G401 (cell line): ENCODE measurements at regions not wholly inside any gene's neighbourhood (a gene's known extent, or its start where the extent isn't known, plus 50 kb on each side); places are given as distances from the start of the nearest gene placed in this dataset.
"Not testable (repeated sequence)": the region's sequence is repeated elsewhere in the genome, so short reads cannot be mapped to it uniquely, and the experiment has no call there.

Source experiments
- DNase-seq: peaks from one replicate; pipeline ENCODE4 v3.0.0-alpha.2; 2015; ENCODE audit warnings: low spot score
- in situ Hi-C: cut with HindIII; loops from 2 replicates; pipeline ENCODE4 v1.10.0; 2016; ENCODE audit warnings: low sequenced_read_pairs, mixed read lengths

DNA sequence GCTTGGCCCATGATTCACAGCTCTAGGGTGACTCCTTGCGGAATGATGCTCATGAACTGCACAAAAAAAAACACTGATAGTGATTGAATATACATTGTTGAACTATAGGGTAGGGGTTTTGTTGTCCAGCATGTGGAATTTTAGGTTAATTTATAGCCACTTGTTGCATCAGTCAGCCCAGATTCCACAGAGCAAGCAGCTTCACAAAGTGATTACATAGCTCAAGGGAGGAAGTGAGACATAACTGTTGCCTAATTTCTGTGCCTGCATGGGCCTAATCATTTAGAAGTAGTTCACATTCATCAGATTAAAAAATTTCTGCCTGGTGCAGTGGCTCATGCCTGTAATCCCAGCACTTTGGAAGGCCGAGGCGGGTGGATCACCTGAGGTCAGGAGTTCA is 142.2 kb upstream of the ZNF722 start:
- DNase-seq, in situ Hi-C loops: not testable (repeated sequence)

DNA sequence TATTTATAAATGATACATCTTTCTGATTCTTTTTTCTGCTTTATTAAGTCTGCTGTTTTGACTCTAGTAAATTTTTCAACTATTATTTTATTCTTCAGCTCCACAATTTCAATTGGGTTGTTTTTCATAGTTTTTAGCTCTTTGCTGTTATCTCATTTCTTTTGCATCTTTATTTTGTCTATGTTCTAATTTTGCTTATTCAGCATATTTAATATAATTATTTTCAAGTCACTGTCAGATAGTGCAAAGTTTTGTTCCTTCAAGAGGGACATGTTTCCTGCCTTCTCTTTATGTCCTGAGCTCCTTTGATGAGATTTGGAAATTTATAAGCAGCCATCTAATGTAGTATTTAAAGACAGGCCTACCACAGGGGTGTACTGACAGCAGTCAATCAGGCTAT is 131.5 kb upstream of the ZNF722 start:
- DNase-seq, result no peak
- in situ Hi-C loops, result no loop called here

DNA sequence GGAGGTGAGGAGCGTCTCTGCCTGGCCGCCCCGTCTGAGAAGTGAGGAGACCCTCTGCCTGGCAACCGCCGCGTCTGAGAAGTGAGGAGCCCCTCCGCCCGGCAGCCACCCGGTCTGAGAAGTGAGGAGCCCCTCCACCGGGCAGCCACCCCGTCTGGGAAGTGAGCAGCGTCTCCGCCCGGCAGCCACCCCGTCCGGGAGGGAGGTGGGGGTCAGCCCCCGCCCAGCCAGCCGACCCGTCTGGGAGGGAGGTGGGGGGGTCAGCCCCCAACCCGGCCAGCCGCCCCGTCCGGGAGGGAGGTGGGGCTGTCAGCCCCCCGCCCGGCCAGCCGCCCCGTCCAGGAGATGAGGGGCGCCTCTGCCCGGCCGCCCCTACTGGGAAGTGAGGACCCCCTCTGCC is 124.4 kb upstream of the ZNF722 start:
- DNase-seq, in situ Hi-C loops: not testable (repeated sequence)

DNA sequence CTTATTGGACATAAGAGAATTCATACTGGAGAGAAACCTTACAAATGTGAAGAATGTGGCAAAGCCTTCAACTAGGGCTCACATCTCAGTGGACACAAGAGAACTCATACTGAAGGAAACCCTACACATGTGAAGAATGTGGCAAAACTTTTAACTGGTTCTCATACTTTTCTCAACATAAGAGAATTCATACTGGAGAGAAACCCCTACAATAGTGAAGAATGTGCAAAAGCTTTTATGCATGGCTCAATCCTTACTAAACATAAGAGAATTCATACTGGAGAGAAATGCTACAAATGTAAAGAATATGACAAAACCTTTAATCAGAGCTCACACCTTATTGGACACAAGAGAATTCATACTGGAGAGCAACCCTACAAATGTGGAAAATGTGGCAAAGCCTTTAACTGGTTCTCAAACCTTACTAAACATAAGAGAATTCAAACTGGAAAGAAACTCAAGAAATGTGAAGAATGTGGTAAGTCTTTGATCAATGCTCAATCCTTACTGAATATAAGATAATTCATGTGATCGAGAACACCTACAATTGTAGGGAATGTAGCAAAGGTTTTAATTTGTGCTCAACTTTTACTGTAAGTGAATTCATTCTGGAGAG is 121.8 kb upstream of the ZNF722 start:
- in situ Hi-C loops, result no loop called here
- no peak for DNase-seq

DNA sequence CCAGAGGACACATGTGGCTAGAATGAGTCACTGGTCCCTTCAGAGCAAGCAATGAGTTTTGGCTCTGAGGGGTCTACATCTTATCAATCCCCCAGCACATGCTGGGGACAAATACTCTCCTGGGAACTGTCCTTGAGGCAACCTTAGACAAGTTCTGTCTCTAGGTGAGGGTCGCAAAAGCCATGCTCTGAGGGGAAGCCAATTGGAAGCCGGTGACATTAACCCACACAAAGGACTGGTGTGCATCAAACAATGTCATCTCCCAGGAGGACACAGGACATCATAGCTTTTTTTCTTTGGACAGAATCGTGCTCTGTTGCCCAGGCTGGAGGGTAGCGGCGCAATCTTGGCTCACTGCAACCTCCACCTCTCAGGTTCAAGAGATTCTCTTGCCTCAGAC is 111.6 kb upstream of the ZNF722 start:
- in situ Hi-C loops, result no loop called here

DNA sequence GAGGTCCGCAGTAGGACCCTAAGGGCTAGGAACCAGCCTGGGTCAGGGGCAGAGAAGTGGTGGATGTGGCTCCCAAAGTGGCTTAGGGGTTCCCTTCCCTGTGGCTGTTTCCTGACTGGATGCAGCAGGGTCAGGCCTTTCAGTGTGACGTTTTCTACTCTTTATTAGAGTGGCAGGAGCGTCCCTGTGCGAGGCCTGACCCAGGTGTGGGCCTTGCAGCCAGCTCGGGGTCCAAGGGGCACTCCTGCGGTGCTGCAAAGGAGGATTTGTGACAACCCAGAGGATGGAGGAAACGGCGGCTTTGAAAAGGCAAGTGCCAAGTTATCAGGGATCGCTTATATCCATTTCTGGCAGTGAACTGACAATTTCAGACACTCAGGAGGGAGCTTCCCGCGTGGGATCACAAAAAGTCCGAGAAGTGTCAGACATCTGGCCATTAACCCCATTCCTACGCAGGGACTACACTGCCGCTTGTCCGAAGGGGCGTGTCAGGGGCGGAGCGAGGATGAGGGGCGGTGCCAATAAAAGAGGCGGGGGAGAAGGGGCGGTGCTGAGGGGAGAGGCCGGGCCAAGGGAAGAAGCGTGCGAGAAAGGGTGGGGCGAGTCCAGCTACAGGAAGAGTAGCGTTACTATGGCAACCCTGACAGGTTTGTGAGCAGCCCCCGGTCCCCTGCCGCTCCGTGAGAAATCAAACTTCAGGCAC is 98.8 kb upstream of the ZNF722 start:
- in situ Hi-C loops, result no loop called here
- peak; percentile 89 for DNase-seq

More for the DNA sequence above, 111.6 kb upstream of the ZNF722 start:
- no peak for DNase-seq

DNA sequence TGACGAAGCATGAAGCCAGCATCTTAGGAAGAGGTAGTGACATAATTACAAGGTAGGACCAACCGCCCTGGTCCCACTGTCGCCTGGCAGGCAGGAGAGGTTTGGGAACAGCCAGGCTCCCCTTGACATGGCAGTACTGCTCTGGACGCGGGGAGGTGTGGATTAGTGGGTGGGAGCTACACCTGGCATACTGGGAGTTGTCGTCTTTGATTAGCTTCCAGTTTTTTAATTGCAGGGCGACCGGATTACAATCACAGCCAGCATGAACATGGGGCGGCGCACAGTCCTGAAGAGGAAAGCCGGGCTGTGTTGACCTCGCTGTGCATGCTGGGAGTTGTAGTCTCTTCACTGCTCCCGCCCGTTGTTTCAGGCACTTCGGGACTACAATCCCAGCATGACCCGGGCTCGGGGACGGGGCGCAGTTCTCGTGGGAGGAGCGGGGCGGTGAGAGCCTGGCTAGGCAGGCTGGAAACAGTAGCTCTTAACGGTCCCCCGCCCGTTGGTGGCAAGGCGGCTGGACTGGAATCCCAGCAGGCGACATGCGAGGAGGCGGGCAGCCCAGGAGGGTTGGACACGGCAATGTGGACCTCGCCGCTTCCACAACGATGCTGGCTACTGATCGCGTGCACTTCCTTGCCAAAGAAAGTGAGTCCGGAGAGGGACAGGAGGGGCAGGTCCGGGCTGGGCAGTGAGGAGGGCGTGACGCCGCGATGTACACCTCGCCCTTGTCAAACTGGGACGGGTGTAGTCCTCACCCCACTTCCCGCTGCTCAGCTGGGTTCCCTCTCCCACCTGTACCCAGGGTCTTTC is 98.0 kb upstream of the ZNF722 start:
- DNase-seq, result peak; percentile 96

DNA sequence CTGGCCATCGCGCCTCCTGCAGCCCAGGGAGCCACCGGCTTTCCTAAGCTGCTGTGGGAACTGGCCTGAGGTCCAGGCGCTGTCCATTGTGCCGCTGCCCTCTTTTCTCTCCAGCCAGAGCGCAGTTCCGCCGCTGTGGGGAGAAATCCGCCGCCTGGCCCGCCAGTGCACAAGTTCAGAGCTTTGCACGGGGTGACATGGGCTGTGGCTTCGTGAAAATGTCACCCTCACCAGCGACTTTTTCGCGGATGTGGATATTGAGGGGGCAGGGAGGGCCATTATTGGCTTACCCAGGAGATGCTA is 97.5 kb upstream of the ZNF722 start:
- DNase-seq, in situ Hi-C loops: not testable (repeated sequence)

More for the DNA sequence above, 98.0 kb upstream of the ZNF722 start:
- in situ Hi-C loops, result no loop called here

DNA sequence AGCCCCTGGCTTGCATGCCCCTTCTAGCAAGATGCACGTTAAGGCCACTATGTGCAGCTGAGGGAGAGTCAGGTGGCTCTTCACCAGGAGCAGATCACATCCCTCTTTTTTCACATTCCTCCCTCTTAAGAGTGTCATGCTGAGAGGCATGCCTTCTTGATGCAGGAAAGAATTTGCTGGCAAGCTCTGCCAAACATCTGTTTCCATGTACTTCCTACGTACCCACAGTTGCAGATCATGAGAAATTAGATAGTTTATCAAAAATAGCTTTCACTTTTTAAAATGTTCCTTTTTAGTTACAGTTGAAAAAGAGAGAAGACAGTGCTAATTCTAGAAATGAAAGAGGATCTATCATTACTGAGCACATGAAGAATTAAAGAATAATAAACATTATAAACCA is 79.7 kb upstream of the ZNF722 start:
- in situ Hi-C loops, result no loop called here
- DNase-seq, result no peak

DNA sequence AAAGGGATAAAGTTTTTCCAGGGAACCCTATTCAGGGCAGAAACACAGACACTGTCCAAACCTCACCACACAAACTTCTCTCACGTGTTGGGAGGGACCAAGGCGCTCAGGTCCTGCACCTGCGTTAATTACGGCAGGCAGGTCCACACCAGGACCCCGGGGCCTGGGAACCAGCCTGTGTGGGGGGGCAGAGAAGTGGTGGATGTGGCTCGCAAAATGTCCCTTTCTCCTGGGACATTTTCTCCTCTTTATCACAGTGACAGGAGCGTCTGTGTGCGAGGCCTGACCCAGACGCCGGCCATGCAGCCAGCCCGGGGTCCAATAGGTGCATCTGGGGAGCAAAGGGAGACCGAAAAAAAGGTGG is 73.4 kb upstream of the ZNF722 start:
- in situ Hi-C loops, result no loop called here
- no peak for DNase-seq

DNA sequence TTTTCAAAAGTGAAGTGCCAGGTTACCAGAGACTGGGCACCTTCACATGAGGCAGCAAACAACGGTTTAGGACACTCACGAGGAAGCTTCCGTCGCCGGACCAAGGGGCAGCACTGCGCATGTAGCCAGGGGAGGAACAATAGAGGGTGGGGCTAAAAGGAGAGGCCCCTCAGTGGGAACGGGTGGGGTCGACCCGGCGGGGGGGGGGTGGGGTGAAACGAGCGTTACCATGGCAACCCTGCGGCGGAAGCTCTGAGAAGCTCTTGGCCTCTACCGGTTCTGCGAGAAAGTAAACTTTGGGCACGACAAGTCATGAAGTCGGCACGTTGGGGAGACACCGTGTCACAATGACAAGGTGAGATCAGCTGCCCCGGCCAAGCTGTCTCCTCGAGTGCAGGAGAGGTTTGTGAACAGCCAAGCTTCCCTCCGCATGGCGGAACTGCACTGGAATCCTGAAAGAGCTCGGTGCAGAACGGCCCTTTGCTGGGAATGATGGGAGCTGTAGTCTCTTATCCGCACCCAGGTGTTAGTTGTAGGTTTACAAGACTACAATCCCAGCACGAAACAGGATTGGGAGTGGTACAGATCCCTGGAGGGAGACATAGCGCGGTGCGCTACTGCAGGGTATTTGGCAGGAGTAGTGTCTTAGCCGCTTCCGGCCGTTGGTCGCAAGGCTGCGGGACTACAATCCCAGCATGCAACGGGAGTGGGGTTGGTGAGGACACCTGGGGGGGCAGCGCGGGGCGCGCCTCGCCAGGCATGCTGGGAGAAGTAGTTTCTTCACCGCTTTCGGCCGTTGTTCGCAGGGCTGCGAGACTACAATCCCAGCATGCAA is 72.8 kb upstream of the ZNF722 start:
- DNase-seq, result peak; percentile 94
- in situ Hi-C loops, result no loop called here

DNA sequence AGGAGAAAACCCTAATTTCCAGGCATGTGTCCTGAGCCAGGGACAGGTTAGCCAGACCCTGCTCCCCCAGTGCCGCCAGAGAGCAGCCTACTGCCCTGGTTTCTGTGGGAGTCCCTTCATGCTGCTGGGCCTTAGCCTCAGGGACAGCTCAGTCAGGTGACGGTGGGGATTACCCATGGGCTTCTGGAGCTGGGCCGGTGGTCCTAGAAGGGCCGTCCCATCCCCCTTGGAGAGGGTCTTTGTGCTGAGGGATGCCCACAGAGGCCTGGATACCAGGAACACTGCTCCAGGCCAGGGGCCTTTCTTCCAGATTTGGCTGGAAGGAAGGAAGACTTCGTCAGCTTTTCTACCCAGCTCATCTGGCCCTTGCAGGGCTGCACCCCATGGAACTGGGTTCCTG is 71.4 kb upstream of the ZNF722 start:
- in situ Hi-C loops, result no loop called here
- DNase-seq, result no peak

DNA sequence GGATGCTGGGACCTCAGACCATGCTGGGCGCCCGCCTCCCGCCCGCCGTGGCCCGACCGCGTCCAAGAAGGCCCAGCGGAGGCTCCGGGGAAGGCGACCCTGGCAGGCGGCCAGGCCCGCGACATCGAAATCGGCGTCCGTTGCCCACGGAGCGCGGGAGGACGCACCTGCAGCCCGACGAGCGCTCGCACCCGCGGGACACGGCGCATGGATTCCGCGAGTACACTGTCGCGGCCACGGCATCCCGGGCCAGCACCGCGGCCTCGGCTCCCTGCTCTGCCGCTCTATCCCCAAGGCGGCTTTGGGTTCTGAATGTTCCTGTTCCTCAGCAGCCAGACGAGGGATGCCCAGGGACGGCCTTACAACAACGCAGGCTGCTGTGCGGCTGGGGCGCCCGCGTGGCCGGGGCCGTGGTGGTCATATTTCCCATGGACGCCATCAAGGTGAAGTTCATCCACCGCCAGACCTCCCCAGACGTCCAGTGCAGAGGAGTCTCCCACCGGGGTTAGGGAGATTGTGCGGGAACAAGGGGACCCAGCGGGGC is 67.5 kb upstream of the ZNF722 start:
- in situ Hi-C loops, result no loop called here
- DNase-seq, result no peak

DNA sequence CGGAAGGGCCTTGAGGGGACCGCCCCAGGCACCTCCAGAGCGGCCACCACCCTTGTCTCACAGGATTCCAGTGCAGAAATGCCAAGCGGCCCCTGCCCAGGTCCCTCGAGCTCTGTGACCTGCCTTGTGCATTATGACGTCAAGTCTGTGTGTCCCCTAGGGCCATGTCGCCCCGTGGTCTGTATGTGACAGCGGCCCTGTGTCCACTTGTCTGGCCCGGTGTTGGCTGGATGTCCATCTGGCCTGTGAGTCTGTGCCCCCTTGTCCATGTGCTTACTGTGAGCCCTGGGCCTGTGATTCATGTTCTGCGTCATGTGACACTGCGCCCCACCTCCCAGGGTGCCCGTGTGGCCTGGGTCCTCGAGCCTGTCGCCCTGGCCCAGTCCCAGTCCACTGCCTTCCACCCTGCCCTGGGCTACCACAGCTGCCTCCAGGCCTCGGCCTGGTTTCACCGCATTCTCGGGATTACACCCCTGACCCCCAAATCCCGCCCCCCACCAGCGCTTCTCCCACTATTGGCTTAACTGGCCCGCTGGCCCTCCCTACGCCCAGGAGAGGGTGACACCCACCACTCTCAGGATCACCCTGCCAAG is 66.6 kb upstream of the ZNF722 start:
- in situ Hi-C loops, result no loop called here

More for the DNA sequence above, 66.6 kb upstream of the ZNF722 start:
- DNase-seq, result no peak
